ENCODE measurements at regions not wholly inside any gene's neighbourhood (a gene's known extent, or its start where the extent isn't known, plus 50 kb on each side); places are given as distances from the start of the nearest gene placed in this dataset.

- TF ChIP-seq, protein P1, sequence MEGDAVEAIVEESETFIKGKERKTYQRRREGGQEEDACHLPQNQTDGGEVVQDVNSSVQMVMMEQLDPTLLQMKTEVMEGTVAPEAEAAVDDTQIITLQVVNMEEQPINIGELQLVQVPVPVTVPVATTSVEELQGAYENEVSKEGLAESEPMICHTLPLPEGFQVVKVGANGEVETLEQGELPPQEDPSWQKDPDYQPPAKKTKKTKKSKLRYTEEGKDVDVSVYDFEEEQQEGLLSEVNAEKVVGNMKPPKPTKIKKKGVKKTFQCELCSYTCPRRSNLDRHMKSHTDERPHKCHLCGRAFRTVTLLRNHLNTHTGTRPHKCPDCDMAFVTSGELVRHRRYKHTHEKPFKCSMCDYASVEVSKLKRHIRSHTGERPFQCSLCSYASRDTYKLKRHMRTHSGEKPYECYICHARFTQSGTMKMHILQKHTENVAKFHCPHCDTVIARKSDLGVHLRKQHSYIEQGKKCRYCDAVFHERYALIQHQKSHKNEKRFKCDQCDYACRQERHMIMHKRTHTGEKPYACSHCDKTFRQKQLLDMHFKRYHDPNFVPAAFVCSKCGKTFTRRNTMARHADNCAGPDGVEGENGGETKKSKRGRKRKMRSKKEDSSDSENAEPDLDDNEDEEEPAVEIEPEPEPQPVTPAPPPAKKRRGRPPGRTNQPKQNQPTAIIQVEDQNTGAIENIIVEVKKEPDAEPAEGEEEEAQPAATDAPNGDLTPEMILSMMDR (conservative IDR thresholded peaks at IDR 0.05; ENCODE audit: low read length), result no peak
- DNase-seq (ENCODE audit: low read depth), result no peak
- no peak overlapping the region for H3K4me3 ChIP-seq (ENCODE audit: low read length)
These were observed 69.1 kb downstream of the ADM start for GRCh38 chr11:10373929-10374328.

GRCh38 chr11:10374386-10374785 is 69.5 kb downstream of the ADM start:
- H3K4me3 ChIP-seq (ENCODE audit: low read length), result no peak overlapping the region
- no peak for DNase-seq (ENCODE audit: low read depth)
- TF ChIP-seq, protein P1 (conservative IDR thresholded peaks at IDR 0.05; ENCODE audit: low read length), result no peak

- TF ChIP-seq, protein P1 (conservative IDR thresholded peaks at IDR 0.05; ENCODE audit: low read length), result no peak
- no peak overlapping the region for H3K4me3 ChIP-seq (ENCODE audit: low read length)
- peak; percentile 98 for DNase-seq (ENCODE audit: low read depth)
These were observed 70.6 kb downstream of the ADM start for GRCh38 chr11:10375280-10375971.

GRCh38 chr11:10376061-10376460 is 71.2 kb downstream of the ADM start:
- no peak overlapping the region for H3K4me3 ChIP-seq (ENCODE audit: low read length)
- DNase-seq (ENCODE audit: low read depth), result peak; percentile 40
- TF ChIP-seq, protein P1 (conservative IDR thresholded peaks at IDR 0.05; ENCODE audit: low read length), result no peak

DNA sequence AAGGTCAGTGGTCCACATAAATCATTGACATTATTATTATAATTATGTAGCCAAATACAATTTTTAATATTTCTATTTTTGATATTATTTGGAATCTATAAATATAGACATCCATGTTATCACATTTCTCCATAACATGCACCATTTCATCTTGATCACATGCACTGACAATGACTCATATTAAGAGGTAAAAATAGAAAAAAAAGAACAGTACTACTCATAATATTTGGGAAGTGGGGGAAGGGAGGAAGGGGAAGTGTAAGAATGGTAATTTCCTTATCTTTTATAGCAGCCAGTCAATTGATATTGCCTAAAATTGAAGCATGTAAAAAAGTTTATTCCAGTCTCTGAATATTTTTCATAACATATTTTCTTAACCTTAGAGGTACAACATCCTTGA is 72.3 kb downstream of the ADM start:
- no peak for DNase-seq (ENCODE audit: low read depth)
- TF ChIP-seq, protein P1 (conservative IDR thresholded peaks at IDR 0.05; ENCODE audit: low read length), result no peak
- H3K4me3 ChIP-seq (ENCODE audit: low read length), result no peak overlapping the region

DNA sequence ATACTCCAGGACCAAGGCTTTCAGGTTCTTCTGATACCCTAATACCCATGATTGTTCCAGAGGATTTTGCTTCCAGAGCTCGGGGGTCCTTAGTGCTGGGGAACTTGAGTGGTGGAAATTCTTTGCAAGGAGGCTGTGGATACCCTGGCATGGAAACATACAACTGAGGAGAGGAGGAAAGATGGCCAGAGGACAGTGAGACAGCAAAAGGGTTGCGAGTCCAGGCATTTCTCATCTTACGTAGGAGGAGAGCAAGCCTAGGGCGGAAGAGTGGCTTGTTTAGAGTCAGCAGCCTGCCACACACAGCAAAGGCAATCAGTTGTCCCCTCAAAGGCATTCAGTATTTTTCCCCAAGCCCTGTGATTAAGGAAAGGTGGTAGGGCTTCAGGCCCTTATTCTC is 73.5 kb downstream of the ADM start:
- TF ChIP-seq, protein P1 (conservative IDR thresholded peaks at IDR 0.05; ENCODE audit: low read length), result no peak
- H3K4me3 ChIP-seq (ENCODE audit: low read length), result no peak overlapping the region
- DNase-seq (ENCODE audit: low read depth), result no peak

GRCh38 chr11:10379022-10379421 is 74.1 kb downstream of the ADM start:
- DNase-seq (ENCODE audit: low read depth), result no peak

More at GRCh38 chr11:10379022-10379421, 74.1 kb downstream of the ADM start:
- TF ChIP-seq, protein P1 (conservative IDR thresholded peaks at IDR 0.05; ENCODE audit: low read length), result no peak
- no peak overlapping the region for H3K4me3 ChIP-seq (ENCODE audit: low read length)

Measured in AG10803 (cell line).